Ectodermal cell (in vitro differentiated cells): ENCODE measurements at regions not wholly inside any gene's neighbourhood (a gene's known extent, or its start where the extent isn't known, plus 50 kb on each side); places are given as distances from the start of the nearest gene placed in this dataset.

ENCODE experiments used
- H3K27ac ChIP-seq: 2 replicates; pipeline ENCODE4 v1.7.0; 2013; ENCODE audit warnings: mild to moderate bottlenecking, low read depth, low read length; ENCODE audit not compliant: insufficient read depth, poor library complexity, severe bottlenecking
- H3K27me3 ChIP-seq: 2 replicates; pipeline ENCODE4 v1.7.0; 2013; ENCODE audit warnings: mild to moderate bottlenecking, low read length; ENCODE audit not compliant: insufficient read depth, control insufficient read depth, poor library complexity, severe bottlenecking
- H3K36me3 ChIP-seq: one replicate; pipeline ENCODE4 v1.7.0; 2013; ENCODE audit warnings: low read length; ENCODE audit not compliant: control insufficient read depth, insufficient read depth
- H3K4me1 ChIP-seq: one replicate; pipeline ENCODE4 v1.7.0; 2013; ENCODE audit warnings: low read length; ENCODE audit not compliant: control insufficient read depth, insufficient read depth
- H3K4me3 ChIP-seq: 2 replicates; pipeline ENCODE4 v1.7.0; 2013; ENCODE audit warnings: low read depth, low read length, control low read depth; ENCODE audit not compliant: insufficient read depth
- H3K9me3 ChIP-seq: 2 replicates; pipeline ENCODE4 v1.7.0; 2013; ENCODE audit warnings: mild to moderate bottlenecking, low read length, moderate library complexity; ENCODE audit not compliant: control insufficient read depth
- WGBS, 2 experiments: methylation state at CpG; one replicate each; pipeline ENCODE4 v1.1.7; 2013; ENCODE audit warnings: missing lambda C conversion rate in 2 of 2; 5-methylcytosine and 5-hydroxymethylcytosine counted together

GRCh38 chr10:59055045-59055444, 121.4 kb upstream of the PHYHIPL start:
- H3K9me3 ChIP-seq, result no peaks in the 10 kb centered on the region
- H3K4me3 ChIP-seq, result no peak overlapping the region
- H3K4me1 ChIP-seq, result no peaks in the 10 kb centered on the region
- H3K36me3 ChIP-seq, result no peaks in the 10 kb centered on the region
- no peak overlapping the region for H3K27ac ChIP-seq
- 93 to 97% methylated on average over 2 of the region's 2 CpGs for WGBS, 2 experiments
- no peaks in the 10 kb centered on the region for H3K27me3 ChIP-seq

GRCh38 chr10:59057345-59057744, 119.1 kb upstream of the PHYHIPL start:
- no peak overlapping the region for H3K27ac ChIP-seq
- no peaks in the 10 kb centered on the region for H3K36me3 ChIP-seq
- no peaks in the 10 kb centered on the region for H3K27me3 ChIP-seq
- H3K4me3 ChIP-seq, result no peak overlapping the region
- no peaks in the 10 kb centered on the region for H3K4me1 ChIP-seq
- H3K9me3 ChIP-seq, result no peaks in the 10 kb centered on the region

- H3K4me3 ChIP-seq, result no peak overlapping the region
- no peaks in the 10 kb centered on the region for H3K4me1 ChIP-seq
- H3K27ac ChIP-seq, result no peak overlapping the region
- no peaks in the 10 kb centered on the region for H3K36me3 ChIP-seq
- H3K9me3 ChIP-seq, result no peaks in the 10 kb centered on the region
- H3K27me3 ChIP-seq, result no peaks in the 10 kb centered on the region
- WGBS, 2 experiments, result 100% methylated on average over 1 of the region's 1 CpG; no CpG with 5 or more reads in 1 of the 2 experiments
Observed at GRCh38 chr10:59060852-59061251, 115.6 kb upstream of the PHYHIPL start.

- H3K36me3 ChIP-seq, result no peaks in the 10 kb centered on the region
- H3K4me1 ChIP-seq, result no peaks in the 10 kb centered on the region
- H3K4me3 ChIP-seq, result no peak overlapping the region
- no peaks in the 10 kb centered on the region for H3K9me3 ChIP-seq
- no peak overlapping the region for H3K27ac ChIP-seq
- no peaks in the 10 kb centered on the region for H3K27me3 ChIP-seq
- 95 to 100% methylated on average over 1 of the region's 1 CpG for WGBS, 2 experiments
Observed at GRCh38 chr10:59063491-59063890, 113.0 kb upstream of the PHYHIPL start.

- no peaks in the 10 kb centered on the region for H3K36me3 ChIP-seq
- no peaks in the 10 kb centered on the region for H3K4me1 ChIP-seq
- no peak overlapping the region for H3K27ac ChIP-seq
- H3K27me3 ChIP-seq, result no peaks in the 10 kb centered on the region
- no peak overlapping the region for H3K4me3 ChIP-seq
- WGBS, 2 experiments, result 90 to 95% methylated on average over 2 of the region's 2 CpGs
- H3K9me3 ChIP-seq, result no peaks in the 10 kb centered on the region
Observed at GRCh38 chr10:59064080-59064692, 112.3 kb upstream of the PHYHIPL start.

- 90 to 92% methylated on average over 5 to 6 of the region's 6 CpGs for WGBS, 2 experiments
- no peaks in the 10 kb centered on the region for H3K36me3 ChIP-seq
- no peaks in the 10 kb centered on the region for H3K27me3 ChIP-seq
- no peak overlapping the region for H3K4me3 ChIP-seq
- no peaks in the 10 kb centered on the region for H3K4me1 ChIP-seq
- no peaks in the 10 kb centered on the region for H3K9me3 ChIP-seq
- no peak overlapping the region for H3K27ac ChIP-seq
Observed at GRCh38 chr10:59064759-59065539, 111.5 kb upstream of the PHYHIPL start.

- 80 to 84% methylated on average over 5 of the region's 5 CpGs for WGBS, 2 experiments
- H3K27me3 ChIP-seq, result no peaks in the 10 kb centered on the region
- no peaks in the 10 kb centered on the region for H3K36me3 ChIP-seq
- H3K4me1 ChIP-seq, result no peaks in the 10 kb centered on the region
- H3K4me3 ChIP-seq, result no peak overlapping the region
- H3K27ac ChIP-seq, result no peak overlapping the region
- no peaks in the 10 kb centered on the region for H3K9me3 ChIP-seq
Observed at GRCh38 chr10:59068581-59069191, 107.8 kb upstream of the PHYHIPL start.

GRCh38 chr10:59072038-59072437, 104.4 kb upstream of the PHYHIPL start:
- Histone ChIP-seq H3K9me3 (no peaks in the 10 kb centered on the region), H3K4me1 (no peaks in the 10 kb centered on the region), H3K27ac (no peak overlapping the region), H3K27me3 (no peaks in the 10 kb centered on the region), H3K36me3 (no peaks in the 10 kb centered on the region), H3K4me3 (no peak overlapping the region)
- WGBS, 2 experiments, result 90% methylated on average over 1 of the region's 1 CpG; no CpG with 5 or more reads in 1 of the 2 experiments

- H3K27ac ChIP-seq, result no peak overlapping the region
- no peak overlapping the region for H3K4me3 ChIP-seq
- H3K4me1 ChIP-seq, result no peaks in the 10 kb centered on the region
- H3K36me3 ChIP-seq, result no peaks in the 10 kb centered on the region
- H3K27me3 ChIP-seq, result no peaks in the 10 kb centered on the region
- WGBS, 2 experiments, result 92 to 98% methylated on average over 1 of the region's 1 CpG
- H3K9me3 ChIP-seq, result no peaks in the 10 kb centered on the region
Observed at GRCh38 chr10:59073456-59074053, 102.9 kb upstream of the PHYHIPL start.

- Histone ChIP-seq H3K36me3 (no peaks in the 10 kb centered on the region), H3K27me3 (no peaks in the 10 kb centered on the region), H3K4me1 (no peaks in the 10 kb centered on the region), H3K9me3 (no peaks in the 10 kb centered on the region), H3K4me3 (no peak overlapping the region), H3K27ac (no peak overlapping the region)
- 91 to 100% methylated on average over 1 of the region's 1 CpG for WGBS, 2 experiments
Observed at GRCh38 chr10:59075576-59075975, 100.9 kb upstream of the PHYHIPL start.
